ENCODE measurements at regions not wholly inside any gene's neighbourhood (a gene's known extent, or its start where the extent isn't known, plus 50 kb on each side); places are given as distances from the start of the nearest gene placed in this dataset.
A peak's percentile ranks its signal among the peaks of the same experiment; 100 is the strongest.

- H2AK5ac ChIP-seq (ENCODE audit: low read depth, low read length), result no peak overlapping the region
- no peak overlapping the region for H2BK12ac ChIP-seq (ENCODE audit: low read depth, low read length)
- peaks cover 0 to 2% (median 2%) of the 10 kb centered on the region in 4 experiments; a peak in 4 of 7 replicates for H3K27me3 ChIP-seq (replicated peaks in 1 of 4; ENCODE audit: control insufficient read depth in 3 of 4, extremely low read depth in 1 of 4, insufficient read depth in 3 of 4, low read length in 3 of 4)
- H3K23me2 ChIP-seq (ENCODE audit: low read depth, low read length), result no peaks in the 10 kb centered on the region; the same call in 1 of the 2 replicates
- CTCF ChIA-PET (ENCODE audit: partially characterized antibody), result no interaction called here
- no peak overlapping the region for H3K4me3 ChIP-seq (ENCODE audit: extremely low read depth in 1 of 4, insufficient read depth in 2 of 4, low read depth in 3 of 4, low read length in 4 of 4)
- no peak overlapping the region for H2BK120ac ChIP-seq (replicated peaks; ENCODE audit: low read depth, low read length)
- H3K9ac ChIP-seq (replicated peaks in 1 of 4; ENCODE audit: extremely low read depth in 1 of 4, low read depth in 3 of 4, low read length in 3 of 4), result no peak overlapping the region
- DNase-seq (ENCODE audit: low read depth in 1 of 2, low spot score in 2 of 2) (no peak), FAIRE-seq (peak; percentile 13)
- 75% methylated on average over 3 of the region's 3 CpGs; no CpG with 5 or more reads in 1 of the 2 experiments for WGBS, 2 experiments (ENCODE audit: extremely low coverage in 1 of 2, insufficient coverage in 1 of 2, insufficient read length in 1 of 2, insufficient replicate concordance in 2 of 2, low coverage in 1 of 2, low lambda C conversion rate in 2 of 2, missing lambda C conversion rate in 1 of 2)
- H3K4ac ChIP-seq (replicated peaks; ENCODE audit: insufficient read length, low read depth, low read length), result no peak overlapping the region
- TF ChIP-seq SP2 (IDR thresholded peaks at IDR 0.05; ENCODE audit: low read length), result no peak
- TF ChIP-seq SUZ12 (IDR thresholded peaks at IDR 0.05; ENCODE audit: low read length), result no peak
- no peak for TF ChIP-seq FOSL1 (IDR thresholded peaks at IDR 0.05; ENCODE audit: insufficient read depth, low read depth, low read length)
- TF ChIP-seq ATF2 (IDR thresholded peaks at IDR 0.05; ENCODE audit: low read length), result no peak
- TF ChIP-seq NRF1 (IDR thresholded peaks at IDR 0.05; ENCODE audit: low read depth, low read length), result no peak
- TF ChIP-seq RAD21 (IDR thresholded peaks at IDR 0.05 in 1 of 2, conservative IDR thresholded peaks at IDR 0.05 in 1 of 2; ENCODE audit: low read depth in 2 of 2, low read length in 2 of 2), result no peak
- TF ChIP-seq MAFK (IDR thresholded peaks at IDR 0.05; ENCODE audit: low read depth, low read length), result no peak
- no peak for TF ChIP-seq KDM5A (IDR thresholded peaks at IDR 0.05; ENCODE audit: low read length)
- no peak for TF ChIP-seq PHF8 (conservative IDR thresholded peaks at IDR 0.05; ENCODE audit: low read depth, low read length)
- TF ChIP-seq CTBP2 (IDR thresholded peaks at IDR 0.05; ENCODE audit: borderline replicate concordance, insufficient read depth, insufficient read length, low read length), result no peak
- no peak for TF ChIP-seq CEBPB (IDR thresholded peaks at IDR 0.05; ENCODE audit: low read depth, low read length)
- no peaks in the 10 kb centered on the region for H4K20me1 ChIP-seq (replicated peaks in 1 of 2; ENCODE audit: control insufficient read depth in 1 of 2, insufficient read depth in 2 of 2, low read length in 2 of 2)
- no peak overlapping the region for H4K91ac ChIP-seq (replicated peaks; ENCODE audit: insufficient read length, low read length)
- no peak overlapping the region for H3K23ac ChIP-seq (ENCODE audit: insufficient read length)
- no peak overlapping the region for H4K5ac ChIP-seq (ENCODE audit: insufficient read length, low read depth, low read length)
- H3K4me2 ChIP-seq (ENCODE audit: insufficient read depth in 1 of 2, low read depth in 2 of 2, low read length in 2 of 2), result no peak overlapping the region
- no peak overlapping the region for H2BK20ac ChIP-seq (ENCODE audit: low read length)
- H3K36me3 ChIP-seq (ENCODE audit: control insufficient read depth in 2 of 4, insufficient read depth in 4 of 4, low read length in 3 of 4), result no peaks in the 10 kb centered on the region
- POLR2A ChIA-PET (ENCODE audit: partially characterized antibody), result no interaction called here
- H2AFZ ChIP-seq (ENCODE audit: low read length), result no peak overlapping the region
- no peak overlapping the region for H2BK5ac ChIP-seq (ENCODE audit: low read depth, low read length)
- H3K4me1 ChIP-seq (replicated peaks in 1 of 4; ENCODE audit: control insufficient read depth in 3 of 4, insufficient read depth in 4 of 4, low read length in 3 of 4), result peaks cover 4 to 11% (median 9%) of the 10 kb centered on the region in 4 experiments
- no peak overlapping the region for H3K14ac ChIP-seq (ENCODE audit: insufficient read length)
- H2BK15ac ChIP-seq (ENCODE audit: low read length), result no peak overlapping the region
- no peaks in the 10 kb centered on the region; a peak in 1 of 4 replicates for H3K9me3 ChIP-seq (ENCODE audit: insufficient read depth in 2 of 2, low read depth in 1 of 2, low read length in 1 of 2)
- no peaks in the 10 kb centered on the region for H3K79me2 ChIP-seq (ENCODE audit: control insufficient read depth in 1 of 2, insufficient read depth in 2 of 2, low read length in 2 of 2)
- no peak overlapping the region for H3K18ac ChIP-seq (ENCODE audit: extremely low read depth, low read length)
- no peak overlapping the region for H4K8ac ChIP-seq (ENCODE audit: extremely low read depth, insufficient read depth, low read length)
- H3K79me1 ChIP-seq (ENCODE audit: low read depth, low read length), result no peaks in the 10 kb centered on the region
- H3K56ac ChIP-seq (replicated peaks; ENCODE audit: insufficient read length, low read depth, low read length), result no peak overlapping the region
- H3K27ac ChIP-seq (ENCODE audit: low read depth, low read length), result no peak overlapping the region
These were observed 85.7 kb upstream of the CDH4 start for GRCh38 chr20:61166324-61166723.

Measured in H1 (cell line).